Trophoblast cell (in vitro differentiated cells and primary cell): ENCODE measurements at regions not wholly inside any gene's neighbourhood (a gene's known extent, or its start where the extent isn't known, plus 50 kb on each side); places are given as distances from the start of the nearest gene placed in this dataset.

ENCODE experiments used
- DNase-seq, 2 donors: peaks; one replicate each; pipeline ENCODE4 v3.0.0-alpha.2; 2016
- H2AFZ ChIP-seq: 2 replicates; pipeline ENCODE4 v1.6.1; 2013; ENCODE audit warnings: low read length, moderate library complexity, mild to moderate bottlenecking; ENCODE audit not compliant: insufficient read depth, poor library complexity
- H2AK5ac ChIP-seq: 2 replicates; pipeline ENCODE4 v1.6.1; 2013; ENCODE audit warnings: mild to moderate bottlenecking, low read length
- H2BK120ac ChIP-seq: 2 replicates; pipeline ENCODE4 v1.6.1; 2013; ENCODE audit warnings: low read length, mild to moderate bottlenecking, moderate library complexity; ENCODE audit not compliant: insufficient read depth, poor library complexity
- H2BK12ac ChIP-seq: 2 replicates; pipeline ENCODE4 v1.6.1; 2013; ENCODE audit warnings: mild to moderate bottlenecking, low read length, moderate library complexity
- H2BK5ac ChIP-seq: 2 replicates; pipeline ENCODE4 v1.6.1; 2013; ENCODE audit warnings: low read length, low read depth, moderate library complexity, mild to moderate bottlenecking; ENCODE audit not compliant: poor library complexity
- H3K14ac ChIP-seq: 2 replicates; pipeline ENCODE4 v1.6.1; 2013; ENCODE audit warnings: mild to moderate bottlenecking, low read length
- H3K18ac ChIP-seq: 2 replicates; pipeline ENCODE4 v1.6.1; 2013; ENCODE audit warnings: mild to moderate bottlenecking, low read length
- H3K23ac ChIP-seq: 2 replicates; pipeline ENCODE4 v1.6.1; 2013; ENCODE audit warnings: low read length
- H3K27ac ChIP-seq: 2 replicates; pipeline ENCODE4 v1.5.1; 2013; ENCODE audit warnings: low read depth, mild to moderate bottlenecking, inconsistent platforms, low read length, moderate library complexity
- H3K27me3 ChIP-seq: 2 replicates; pipeline ENCODE4 v1.6.1; 2013; ENCODE audit warnings: inconsistent platforms, mild to moderate bottlenecking, low read length, moderate library complexity; ENCODE audit not compliant: insufficient read depth
- H3K36me3 ChIP-seq, 2 experiments: 1 replicate in 1 of 2; 2 replicates in 1 of 2; pipeline ENCODE4 v1.6.1; 2013; ENCODE audit warnings: low read length in 2 of 2, mild to moderate bottlenecking in 2 of 2, moderate library complexity in 1 of 2; ENCODE audit not compliant: insufficient read depth in 2 of 2, control insufficient read depth in 1 of 2
- H3K4ac ChIP-seq: 2 replicates; pipeline ENCODE4 v1.6.1; 2013; ENCODE audit warnings: low read depth, mild to moderate bottlenecking, low read length, moderate library complexity
- H3K4me1 ChIP-seq, 2 experiments: 1 replicate in 1 of 2; 2 replicates in 1 of 2; pipeline ENCODE4 v1.6.1; 2013; ENCODE audit warnings: low read length in 2 of 2, mild to moderate bottlenecking in 2 of 2, moderate library complexity in 1 of 2; ENCODE audit not compliant: insufficient read depth in 2 of 2, control insufficient read depth in 1 of 2
- H3K4me2 ChIP-seq: 2 replicates; pipeline ENCODE4 v1.6.1; 2013; ENCODE audit warnings: inconsistent platforms, mild to moderate bottlenecking, low read length, moderate library complexity
- H3K4me3 ChIP-seq: 2 replicates; pipeline ENCODE4 v1.5.1; 2013; ENCODE audit warnings: mild to moderate bottlenecking, low read depth, low read length, inconsistent platforms
- H3K79me1 ChIP-seq: one replicate; pipeline ENCODE4 v1.6.1; 2013; ENCODE audit warnings: low read length
- H3K79me2 ChIP-seq: 2 replicates; pipeline ENCODE4 v1.6.1; 2013; ENCODE audit warnings: low read length, mild to moderate bottlenecking; ENCODE audit not compliant: control insufficient read depth, insufficient read depth, poor library complexity
- H3K9ac ChIP-seq: 2 replicates; pipeline ENCODE4 v1.6.1; 2013; ENCODE audit warnings: mild to moderate bottlenecking, low read length
- H3K9me3 ChIP-seq: 2 replicates; pipeline ENCODE4 v1.6.1; 2013; ENCODE audit warnings: low read depth, mild to moderate bottlenecking, control low read depth, inconsistent platforms, low read length; ENCODE audit not compliant: insufficient read depth
- H4K12ac ChIP-seq: 2 replicates; pipeline ENCODE4 v1.6.1; 2013; ENCODE audit warnings: low read depth, mild to moderate bottlenecking, low read length, moderate library complexity
- H4K8ac ChIP-seq: 2 replicates; pipeline ENCODE4 v1.6.1; 2013; ENCODE audit warnings: low read depth, mild to moderate bottlenecking, low read length, moderate library complexity
- H4K91ac ChIP-seq: one replicate; pipeline ENCODE4 v1.6.1; 2013; ENCODE audit warnings: low read depth, mild to moderate bottlenecking, low read length, moderate library complexity
- WGBS: extraction: QIAGEN DNeasy Blood & Tissue Kit; methylation state at CpG from one replicate; pipeline ENCODE4 v1.1.7; 2013; ENCODE audit warnings: missing lambda C conversion rate; ENCODE audit not compliant: insufficient read length, insufficient coverage; ENCODE audit errors: extremely low coverage; 5-methylcytosine and 5-hydroxymethylcytosine counted together

GRCh38 chr7:121456785-121457359 lies 60.8 kb upstream of the FAM3C start:
- Histone ChIP-seq H3K4me3 (no peak overlapping the region), H3K79me2 (no peaks in the 10 kb centered on the region), H3K4me1 (peaks cover 0 to 3% of the 10 kb centered on the region in 2 experiments), H4K12ac (no peak overlapping the region), H3K14ac (no peak overlapping the region), H4K8ac (no peak overlapping the region), H3K9me3 (no peaks in the 10 kb centered on the region), H3K4me2 (no peak overlapping the region), H2BK5ac (no peak overlapping the region), H2AK5ac (no peak overlapping the region), H2BK120ac (no peak overlapping the region), H3K79me1 (no peaks in the 10 kb centered on the region), H4K91ac (no peak overlapping the region), H3K23ac (no peak overlapping the region), H3K36me3 (no peaks in the 10 kb centered on the region), H3K27ac (no peak overlapping the region), H3K27me3 (no peaks in the 10 kb centered on the region), H3K9ac (no peak overlapping the region), H3K18ac (no peak overlapping the region), H3K4ac (no peak overlapping the region), H2BK12ac (no peak overlapping the region), H2AFZ (no peak overlapping the region)
- WGBS = no CpG with 5 or more reads among the region's 3 CpGs
- no peak for DNase-seq

GRCh38 chr7:121456015-121456414 lies 59.9 kb upstream of the FAM3C start:
- Histone ChIP-seq H2AK5ac (no peak overlapping the region), H3K18ac (no peak overlapping the region), H4K8ac (no peak overlapping the region), H4K12ac (no peak overlapping the region), H3K4me3 (no peak overlapping the region), H2BK12ac (no peak overlapping the region), H3K9ac (no peak overlapping the region), H3K79me2 (no peaks in the 10 kb centered on the region), H2AFZ (no peak overlapping the region), H2BK120ac (no peak overlapping the region), H3K27me3 (no peaks in the 10 kb centered on the region), H3K36me3 (no peaks in the 10 kb centered on the region), H3K4ac (no peak overlapping the region), H3K79me1 (no peaks in the 10 kb centered on the region), H3K4me1 (peaks cover 0 to 3% of the 10 kb centered on the region in 2 experiments), H3K9me3 (no peaks in the 10 kb centered on the region), H3K14ac (no peak overlapping the region), H3K27ac (no peak overlapping the region), H4K91ac (no peak overlapping the region), H2BK5ac (no peak overlapping the region), H3K4me2 (no peak overlapping the region), H3K23ac (no peak overlapping the region)
- no CpG with 5 or more reads among the region's 1 CpG for WGBS
- no peak for DNase-seq

- no peak overlapping the region for H3K4me2 ChIP-seq
- H2BK120ac ChIP-seq = no peak overlapping the region
- H2BK12ac ChIP-seq = no peak overlapping the region
- no peak overlapping the region for H3K4me3 ChIP-seq
- H3K36me3 ChIP-seq = no peaks in the 10 kb centered on the region
- no peak overlapping the region for H3K27ac ChIP-seq
- no peak overlapping the region for H4K12ac ChIP-seq
- no peaks in the 10 kb centered on the region for H3K27me3 ChIP-seq
- H3K79me1 ChIP-seq = no peaks in the 10 kb centered on the region
- H3K9me3 ChIP-seq = no peaks in the 10 kb centered on the region
- H3K18ac ChIP-seq = no peak overlapping the region
- H3K14ac ChIP-seq = no peak overlapping the region
- no peaks in the 10 kb centered on the region for H3K79me2 ChIP-seq
- H4K91ac ChIP-seq = no peak overlapping the region
- H3K9ac ChIP-seq = no peak overlapping the region
- H3K4me1 ChIP-seq = peaks cover 0 to 3% of the 10 kb centered on the region in 2 experiments
- no peak for DNase-seq
- no peak overlapping the region for H4K8ac ChIP-seq
- no peak overlapping the region for H2AK5ac ChIP-seq
- no peak overlapping the region for H2BK5ac ChIP-seq
- no peak overlapping the region for H3K4ac ChIP-seq
- no peak overlapping the region for H2AFZ ChIP-seq
- H3K23ac ChIP-seq = no peak overlapping the region
These were observed 56.3 kb upstream of the FAM3C start for GRCh38 chr7:121452389-121452788.

- Histone ChIP-seq H2BK120ac (no peak overlapping the region), H2BK12ac (no peak overlapping the region), H2AFZ (no peak overlapping the region), H4K8ac (no peak overlapping the region), H3K9ac (no peak overlapping the region), H3K9me3 (no peaks in the 10 kb centered on the region), H3K23ac (no peak overlapping the region), H3K18ac (no peak overlapping the region), H4K12ac (no peak overlapping the region), H3K79me1 (no peaks in the 10 kb centered on the region), H2AK5ac (no peak overlapping the region), H3K14ac (no peak overlapping the region), H3K27ac (no peak overlapping the region), H3K4ac (no peak overlapping the region), H3K4me1 (peaks cover 0 to 4% of the 10 kb centered on the region in 2 experiments), H3K79me2 (no peaks in the 10 kb centered on the region), H3K36me3 (no peaks in the 10 kb centered on the region), H2BK5ac (no peak overlapping the region), H4K91ac (no peak overlapping the region), H3K4me3 (no peak overlapping the region), H3K4me2 (no peak overlapping the region), H3K27me3 (no peaks in the 10 kb centered on the region)
- no peak for DNase-seq
- no CpG with 5 or more reads among the region's 5 CpGs for WGBS
These were observed 55.4 kb upstream of the FAM3C start for GRCh38 chr7:121451367-121452094.
